Activated naive CD4-positive, alpha-beta T cell treated with anti-CD3 and anti-CD28 coated beads for 36 hours (primary cell): ENCODE measurements at regions not wholly inside any gene's neighbourhood (a gene's known extent, or its start where the extent isn't known, plus 50 kb on each side); places are given as distances from the start of the nearest gene placed in this dataset.
"Not testable (repeated sequence)": the region's sequence is repeated elsewhere in the genome, so short reads cannot be mapped to it uniquely, and the experiment has no call there.

ENCODE experiments used
- CTCF ChIA-PET: fragments of 350-600 bp; sonication (Branson Sonifier 250); formaldehyde crosslinking; loops from one replicate; lab custom pipeline; 2021; ENCODE audit warnings: antibody characterized with exemption; lab: Charles Lee
- DNase-seq: peaks from one replicate; pipeline ENCODE4 v3.0.0-alpha.2; 2020
- H3K27ac Mint-ChIP-seq: one replicate; pipeline ENCODE4 v1.8.0; 2021; ENCODE audit warnings: mild to moderate bottlenecking, mixed read lengths
- H3K27me3 Mint-ChIP-seq: one replicate; pipeline ENCODE4 v1.8.0; 2021; ENCODE audit warnings: low read depth, mixed read lengths
- H3K36me3 Mint-ChIP-seq: one replicate; pipeline ENCODE4 v1.8.0; 2021; ENCODE audit warnings: low read depth, mixed read lengths
- H3K4me1 Mint-ChIP-seq: one replicate; pipeline ENCODE4 v1.8.0; 2021; ENCODE audit warnings: low read depth, mixed read lengths
- H3K4me3 Mint-ChIP-seq: one replicate; pipeline ENCODE4 v1.8.0; 2021; ENCODE audit warnings: mild to moderate bottlenecking, moderate library complexity, mixed read lengths
- H3K9me3 Mint-ChIP-seq: one replicate; pipeline ENCODE4 v1.8.0; 2021; ENCODE audit warnings: mixed read lengths
- intact Hi-C: fragments of 100-400 bp; cut with micrococcal nuclease; formaldehyde crosslinking; loops from one replicate; pipeline ENCODE4 v1.15.1; 2023

DNA sequence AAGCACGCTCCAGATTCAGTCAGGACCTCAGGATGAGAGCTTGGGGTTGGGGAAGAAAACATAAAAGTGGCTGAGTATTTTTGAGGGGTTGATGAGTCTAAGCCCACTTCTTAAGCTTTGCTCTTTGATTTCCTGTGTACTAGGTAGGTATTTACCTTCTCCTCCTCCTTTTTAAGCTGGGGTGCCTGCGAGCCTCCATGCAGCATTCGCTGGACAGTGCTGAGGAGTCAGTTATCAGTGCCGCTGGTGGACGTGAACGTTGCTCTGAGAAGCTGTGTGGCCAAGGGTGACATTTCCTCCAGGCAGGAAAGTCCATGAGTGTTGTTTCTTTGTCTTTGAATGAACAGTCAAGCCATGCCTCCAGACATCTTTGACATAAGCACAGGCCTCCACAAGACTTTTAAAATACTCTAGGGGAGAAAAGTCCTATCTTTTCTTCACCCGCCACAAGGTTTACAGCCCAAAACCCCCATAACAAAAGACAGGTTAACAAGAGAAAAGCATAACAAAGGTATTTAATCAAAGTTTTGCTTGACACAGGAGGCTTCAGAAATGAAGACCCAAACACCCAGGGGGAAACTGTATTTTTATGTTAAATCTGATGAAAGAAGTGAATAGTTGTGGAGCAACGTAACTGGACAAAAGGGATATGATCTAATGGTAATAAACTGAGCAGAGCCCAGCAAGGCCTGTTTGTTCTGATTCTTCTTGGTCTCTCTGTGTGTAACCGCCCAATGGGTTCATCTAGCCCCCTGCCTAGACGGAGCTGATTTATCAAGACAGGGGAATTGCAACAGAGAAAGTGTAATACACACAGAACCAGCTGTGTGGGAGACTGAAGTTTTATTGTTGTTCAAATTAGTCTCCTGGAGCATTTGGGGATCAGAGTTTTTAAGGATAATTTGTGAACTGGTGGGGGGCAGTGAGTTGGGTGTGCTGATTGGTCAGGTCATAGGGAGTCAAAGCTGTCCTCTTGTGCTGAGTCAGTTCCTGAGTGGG lies 217.9 kb downstream of the SPATA31A1 start:
- H3K27ac Mint-ChIP-seq, H3K36me3 Mint-ChIP-seq, H3K4me1 Mint-ChIP-seq, CTCF ChIA-PET, H3K4me3 Mint-ChIP-seq, DNase-seq, H3K9me3 Mint-ChIP-seq, intact Hi-C loops, H3K27me3 Mint-ChIP-seq: not testable (repeated sequence)

DNA sequence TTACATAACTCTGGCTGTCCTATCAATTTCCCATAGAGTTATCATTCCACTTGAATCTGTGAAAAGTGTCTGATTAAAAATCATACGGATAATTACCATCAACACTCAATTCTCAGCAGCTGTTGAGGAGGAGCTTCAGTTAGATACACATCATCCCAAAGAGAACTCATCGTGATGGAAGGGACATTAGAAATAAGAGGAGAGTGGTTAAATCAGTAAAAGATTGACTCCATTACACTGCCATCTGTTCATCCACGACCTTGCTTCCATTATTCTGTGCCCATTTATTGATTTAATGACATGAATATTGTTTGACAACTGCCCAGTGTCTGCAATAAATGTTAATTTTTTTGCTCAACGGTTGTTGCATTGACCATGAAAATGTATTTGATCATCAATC lies 223.5 kb downstream of the SPATA31A1 start:
- H3K4me3 Mint-ChIP-seq, CTCF ChIA-PET, intact Hi-C loops, H3K36me3 Mint-ChIP-seq, H3K27ac Mint-ChIP-seq, H3K9me3 Mint-ChIP-seq, H3K27me3 Mint-ChIP-seq, DNase-seq, H3K4me1 Mint-ChIP-seq: not testable (repeated sequence)

DNA sequence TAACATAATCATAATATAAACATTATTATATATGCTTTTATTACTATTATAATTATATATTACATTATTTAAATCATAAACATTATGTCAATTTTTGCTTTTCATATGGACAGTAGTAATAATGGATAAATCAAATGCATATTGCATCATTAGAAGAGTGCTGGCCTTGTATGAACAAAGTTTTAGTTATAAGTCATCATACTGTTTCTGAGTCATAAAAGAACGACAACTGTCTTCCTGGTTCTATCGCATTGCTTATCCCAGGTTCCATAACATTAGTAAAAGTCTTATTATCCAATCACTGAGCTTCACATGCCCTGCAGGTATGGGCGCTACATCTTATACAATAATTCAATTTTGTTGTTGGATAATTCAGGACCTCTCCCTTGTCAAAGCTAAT lies 225.8 kb downstream of the SPATA31A1 start:
- intact Hi-C loops, H3K27me3 Mint-ChIP-seq, H3K36me3 Mint-ChIP-seq, H3K9me3 Mint-ChIP-seq, H3K4me3 Mint-ChIP-seq, DNase-seq, H3K27ac Mint-ChIP-seq, CTCF ChIA-PET, H3K4me1 Mint-ChIP-seq: not testable (repeated sequence)

DNA sequence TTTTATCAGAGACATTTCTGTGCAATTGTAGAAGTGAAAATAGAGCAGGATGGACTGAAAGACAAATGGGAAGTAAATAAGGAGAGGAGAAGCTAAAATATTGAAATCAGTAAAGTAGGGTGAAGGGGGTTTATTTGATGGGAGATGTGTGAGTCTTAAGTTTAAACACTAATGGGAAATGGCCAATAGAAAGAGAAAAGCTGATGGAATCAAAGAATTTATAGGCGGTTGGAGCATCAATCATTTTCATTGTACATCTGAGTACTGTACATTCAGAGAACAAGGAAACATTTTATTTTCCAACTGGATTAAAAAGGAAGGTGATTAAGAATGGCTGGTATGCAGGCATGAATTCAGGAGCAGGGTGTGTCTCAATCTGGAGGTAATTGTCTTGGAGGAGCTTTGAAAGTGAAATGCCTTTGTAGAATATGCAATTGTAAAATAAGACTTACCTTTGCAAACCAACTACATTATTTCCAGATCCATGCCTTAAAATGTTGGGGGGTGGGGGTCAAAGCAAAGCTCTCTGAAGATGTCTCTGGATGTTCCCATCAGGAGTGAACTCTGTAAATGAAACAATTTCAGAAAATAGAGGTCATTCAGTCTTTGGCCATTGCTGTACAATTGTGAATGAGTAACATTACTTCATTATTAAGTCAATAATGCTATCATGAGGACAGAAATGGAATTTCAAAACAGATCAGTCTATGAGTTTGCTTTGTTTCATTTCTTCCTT lies 227.4 kb downstream of the SPATA31A1 start:
- CTCF ChIA-PET, H3K4me1 Mint-ChIP-seq, DNase-seq, H3K9me3 Mint-ChIP-seq, H3K36me3 Mint-ChIP-seq, H3K27ac Mint-ChIP-seq, intact Hi-C loops, H3K4me3 Mint-ChIP-seq, H3K27me3 Mint-ChIP-seq: not testable (repeated sequence)

DNA sequence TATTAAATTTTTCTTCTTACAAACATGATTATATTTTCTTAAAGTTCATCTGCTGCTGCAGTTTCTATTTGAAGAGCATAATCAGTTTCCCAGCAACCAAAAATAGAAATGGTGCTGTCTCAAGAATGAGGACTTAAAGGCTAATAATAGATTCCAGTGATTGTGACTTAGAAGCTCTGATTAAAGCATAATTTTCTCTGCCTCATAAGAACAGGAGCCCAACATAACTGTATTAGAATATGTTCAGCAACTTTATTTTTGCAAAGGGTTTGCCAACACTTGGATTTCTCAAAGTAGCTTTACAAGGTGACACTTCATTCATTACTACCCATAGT lies 227.9 kb downstream of the SPATA31A1 start:
- H3K36me3 Mint-ChIP-seq, H3K9me3 Mint-ChIP-seq, H3K27ac Mint-ChIP-seq, CTCF ChIA-PET, H3K4me1 Mint-ChIP-seq, H3K27me3 Mint-ChIP-seq, H3K4me3 Mint-ChIP-seq, DNase-seq, intact Hi-C loops: not testable (repeated sequence)

DNA sequence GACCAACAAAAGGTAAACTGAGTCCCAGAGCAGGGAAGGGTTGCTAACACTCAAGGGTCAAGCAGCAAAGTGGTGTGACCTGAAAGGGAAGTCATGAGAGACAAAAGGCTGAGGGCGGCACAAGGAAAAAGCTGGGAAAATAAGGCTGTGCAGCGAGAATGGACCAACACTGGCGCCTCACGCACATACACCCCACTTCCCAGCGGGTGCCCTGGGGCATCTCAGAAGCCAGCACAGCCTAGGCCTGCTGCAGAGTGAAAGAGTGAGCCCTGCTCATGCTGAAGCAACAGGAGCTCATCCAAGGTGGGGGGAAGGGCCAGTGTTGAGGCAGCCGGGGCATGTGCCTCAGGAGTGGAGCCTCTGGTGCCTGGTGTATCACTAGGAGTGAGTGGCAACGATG lies 229.8 kb downstream of the SPATA31A1 start:
- H3K27me3 Mint-ChIP-seq, H3K36me3 Mint-ChIP-seq, H3K27ac Mint-ChIP-seq, intact Hi-C loops, CTCF ChIA-PET, H3K4me3 Mint-ChIP-seq, H3K9me3 Mint-ChIP-seq, DNase-seq, H3K4me1 Mint-ChIP-seq: not testable (repeated sequence)

DNA sequence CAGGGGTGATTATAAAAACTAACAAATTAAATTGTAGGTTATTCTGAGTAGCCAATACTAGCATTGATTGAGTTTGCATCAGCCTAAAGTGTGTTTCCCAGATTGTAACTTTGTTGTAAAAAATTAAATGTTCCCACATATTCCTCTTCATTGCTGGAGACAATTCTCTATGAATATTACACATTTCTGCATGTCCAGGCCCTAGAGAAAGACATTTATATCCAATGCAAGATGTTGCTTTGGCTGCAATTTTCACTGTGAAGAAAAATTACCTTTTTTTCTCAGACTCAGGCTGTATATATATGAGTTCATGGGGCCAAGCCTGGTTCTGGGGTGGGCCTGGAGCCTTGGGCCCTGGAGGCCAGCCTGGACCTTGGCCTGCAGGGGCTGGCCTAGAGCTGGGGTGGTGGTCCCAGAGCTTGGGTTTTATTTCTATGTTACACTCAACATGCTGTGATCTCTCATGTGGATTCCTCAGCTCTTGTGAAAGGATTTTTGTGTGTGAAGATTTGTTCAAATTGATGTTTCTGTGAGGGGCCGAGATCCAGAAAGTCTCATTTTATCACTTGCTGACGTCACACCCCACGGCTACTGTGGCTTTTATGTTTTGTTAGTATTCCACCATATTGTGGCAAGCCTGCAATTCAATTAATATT lies 232.5 kb downstream of the SPATA31A1 start:
- Mint-ChIP-seq H3K36me3 (no peaks in the 10 kb centered on the region), H3K9me3 (no peaks in the 10 kb centered on the region)

DNA sequence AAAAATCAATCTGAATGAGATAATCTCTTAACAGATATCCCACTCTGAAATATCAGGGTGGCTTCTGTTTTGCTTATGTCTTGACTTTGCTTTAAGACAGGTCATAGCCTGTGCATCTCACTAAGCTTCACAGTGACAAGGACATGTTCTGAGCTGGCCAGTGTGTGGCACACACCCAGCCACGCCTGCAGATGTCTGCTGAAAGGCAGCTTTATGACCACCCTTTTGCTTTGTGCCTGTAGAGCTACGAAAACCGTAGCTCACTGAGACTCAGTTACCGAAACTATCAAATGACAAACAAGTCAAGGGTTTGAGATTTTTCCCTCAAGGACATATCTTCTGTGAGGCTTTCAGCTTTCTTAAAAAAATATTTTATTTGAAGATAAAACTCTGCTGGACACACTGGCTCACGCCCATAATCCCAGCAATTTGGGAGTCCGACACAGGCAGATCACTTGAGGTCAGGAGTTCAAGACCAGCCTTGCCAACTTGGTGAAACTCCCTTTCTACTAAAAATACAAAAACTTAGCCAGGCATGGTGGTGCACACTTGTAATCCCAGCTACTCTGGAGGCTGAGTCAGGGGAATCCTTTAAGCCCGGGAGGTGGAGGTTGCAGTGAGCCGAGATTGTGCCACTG lies 233.2 kb downstream of the SPATA31A1 start:
- intact Hi-C loops, result no loop called here
- Mint-ChIP-seq H3K27ac (no peak overlapping the region), H3K36me3 (no peaks in the 10 kb centered on the region), H3K4me3 (no peak overlapping the region), H3K4me1 (no peaks in the 10 kb centered on the region), H3K9me3 (no peaks in the 10 kb centered on the region), H3K27me3 (no peaks in the 10 kb centered on the region)
- CTCF ChIA-PET, result no interaction called here
- DNase-seq, result no peak

More for the DNA sequence above, 232.5 kb downstream of the SPATA31A1 start:
- intact Hi-C loops, result no loop called here
- DNase-seq, result no peak
- CTCF ChIA-PET, result no interaction called here
- H3K27me3 Mint-ChIP-seq, result no peaks in the 10 kb centered on the region
- H3K4me3 Mint-ChIP-seq, result no peak overlapping the region
- no peaks in the 10 kb centered on the region for H3K4me1 Mint-ChIP-seq
- H3K27ac Mint-ChIP-seq, result no peak overlapping the region

DNA sequence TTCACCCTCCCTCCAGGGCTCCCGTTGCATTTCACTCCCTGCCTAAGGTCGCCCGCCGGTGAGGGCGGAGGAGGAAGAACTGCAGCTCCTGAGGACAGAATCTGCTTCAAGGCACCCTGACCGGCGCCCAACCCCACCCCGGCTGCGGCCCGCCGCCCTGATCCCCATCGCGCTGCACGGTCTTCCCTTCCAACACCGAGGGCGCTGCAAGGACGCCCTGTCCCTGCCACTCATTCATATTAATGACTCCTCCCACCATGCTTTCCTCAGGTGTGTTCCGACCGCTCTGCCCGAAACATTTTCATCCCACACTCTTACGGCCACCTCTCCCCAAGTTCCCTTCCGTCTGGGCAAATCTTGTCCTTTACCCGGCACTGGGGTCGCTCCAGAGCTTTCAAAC lies 248.6 kb downstream of the SPATA31A1 start:
- intact Hi-C loops, DNase-seq, H3K4me3 Mint-ChIP-seq, H3K36me3 Mint-ChIP-seq, CTCF ChIA-PET, H3K27me3 Mint-ChIP-seq, H3K9me3 Mint-ChIP-seq, H3K27ac Mint-ChIP-seq, H3K4me1 Mint-ChIP-seq: not testable (repeated sequence)

DNA sequence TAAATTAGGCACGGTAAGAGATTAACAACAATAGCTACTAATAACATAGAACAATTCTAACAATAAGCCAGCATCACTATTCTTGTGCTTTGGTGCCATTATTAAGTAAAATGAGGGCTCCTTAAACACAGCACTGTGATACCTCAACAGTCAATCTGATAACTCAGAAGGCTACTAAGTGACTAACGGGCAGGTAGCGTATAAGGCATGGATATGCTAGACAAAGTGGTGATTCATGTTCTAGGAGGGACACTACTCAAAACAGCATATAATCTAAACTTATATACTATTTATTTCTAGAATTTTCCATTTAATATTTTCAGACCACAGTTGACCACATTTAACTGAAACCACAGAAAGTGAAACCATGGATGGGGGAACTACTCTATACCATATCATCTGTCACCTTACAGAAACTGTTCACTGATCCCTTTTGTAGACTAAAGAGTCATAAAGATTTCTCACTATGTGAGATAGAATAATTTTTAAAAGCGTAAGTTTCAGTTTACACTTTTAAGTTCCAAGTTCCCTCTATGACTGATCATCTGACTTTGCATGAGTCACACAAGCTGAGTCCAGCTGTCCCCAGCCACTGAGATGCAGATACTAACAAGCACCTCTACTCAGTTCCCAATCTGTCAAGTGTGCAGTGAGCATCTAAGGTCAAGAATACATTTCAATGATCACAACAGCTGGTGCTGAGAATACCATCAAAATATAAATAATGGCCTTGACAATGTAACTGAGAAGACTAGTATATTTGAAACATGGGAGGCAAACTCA lies 256.2 kb downstream of the SPATA31A1 start:
- intact Hi-C loops, result not testable (repeated sequence)

DNA sequence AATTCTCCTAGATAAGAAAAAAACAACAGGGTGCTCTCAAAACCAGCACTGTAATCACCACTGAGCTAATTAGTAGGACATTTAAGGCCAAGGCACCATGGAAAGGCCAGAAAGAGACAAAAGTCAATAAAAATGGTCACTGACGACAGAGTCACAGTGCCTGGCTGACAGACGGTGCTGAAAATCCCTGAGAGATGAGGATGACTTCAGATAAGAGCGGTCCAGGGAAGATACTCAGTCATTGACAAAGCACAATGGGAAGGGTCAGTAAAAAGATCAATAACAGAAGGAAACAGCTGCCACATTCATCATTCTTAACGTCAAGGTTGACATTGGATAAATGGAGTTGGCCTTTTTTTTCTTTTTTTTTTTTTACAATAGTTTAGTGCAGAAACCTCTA lies 261.0 kb downstream of the SPATA31A1 start:
- CTCF ChIA-PET, H3K27ac Mint-ChIP-seq, H3K27me3 Mint-ChIP-seq, H3K36me3 Mint-ChIP-seq, DNase-seq, H3K4me1 Mint-ChIP-seq, intact Hi-C loops, H3K4me3 Mint-ChIP-seq, H3K9me3 Mint-ChIP-seq: not testable (repeated sequence)

More for the DNA sequence above, 256.2 kb downstream of the SPATA31A1 start:
- CTCF ChIA-PET, H3K4me1 Mint-ChIP-seq, H3K27me3 Mint-ChIP-seq, H3K27ac Mint-ChIP-seq, H3K4me3 Mint-ChIP-seq, H3K9me3 Mint-ChIP-seq, DNase-seq, H3K36me3 Mint-ChIP-seq: not testable (repeated sequence)

DNA sequence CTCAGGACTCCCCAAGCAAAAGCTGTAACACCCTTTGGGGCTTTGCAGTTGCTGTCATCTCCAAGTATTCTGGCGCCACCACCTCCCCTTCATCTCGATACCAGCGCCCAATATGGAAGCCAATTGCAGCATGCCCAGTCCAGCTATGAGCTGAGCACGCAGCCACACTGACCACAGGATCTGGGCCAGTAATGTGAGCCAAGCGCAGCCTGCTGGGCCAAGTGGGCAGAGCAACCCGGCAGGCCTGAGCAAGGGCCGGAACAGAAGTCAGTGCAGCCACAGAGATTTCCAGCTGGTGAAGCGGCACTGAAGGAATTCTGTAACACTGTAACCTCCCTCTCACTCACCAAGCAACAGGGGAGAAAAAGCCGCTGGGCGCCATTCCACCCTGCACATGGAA lies 268.6 kb downstream of the SPATA31A1 start:
- H3K9me3 Mint-ChIP-seq, intact Hi-C loops, H3K27ac Mint-ChIP-seq: not testable (repeated sequence)

More for the DNA sequence above, 268.6 kb downstream of the SPATA31A1 start:
- H3K27me3 Mint-ChIP-seq, H3K4me3 Mint-ChIP-seq, DNase-seq, H3K4me1 Mint-ChIP-seq, H3K36me3 Mint-ChIP-seq, CTCF ChIA-PET: not testable (repeated sequence)
